ENCODE measurements at regions not wholly inside any gene's neighbourhood (a gene's known extent, or its start where the extent isn't known, plus 50 kb on each side); places are given as distances from the start of the nearest gene placed in this dataset.

DNA sequence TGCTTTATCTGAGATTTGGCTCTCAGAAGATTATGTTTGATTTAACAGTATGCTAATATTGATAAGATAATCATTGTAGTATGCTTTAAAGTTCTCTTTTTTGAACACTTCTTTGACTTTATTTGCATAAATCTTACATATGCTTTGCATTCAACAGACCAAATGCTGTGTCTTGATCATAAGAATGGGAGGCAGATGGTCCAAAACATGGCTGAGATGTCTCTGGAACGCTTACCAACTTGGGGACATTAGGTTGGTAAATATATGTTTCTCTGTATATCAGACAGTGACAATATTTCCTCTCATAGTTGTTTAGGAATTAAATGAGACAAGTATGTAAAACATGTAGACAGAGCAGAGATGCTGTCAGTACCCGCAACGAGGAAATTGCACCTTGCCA, 197.9 kb upstream of the CTNND2 start:
- no peak for TF ChIP-seq CTCF (IDR thresholded peaks at IDR 0.05)
- TF ChIP-seq POLR2AphosphoS5 (IDR thresholded peaks at IDR 0.05) = no peak
- TF ChIP-seq POLR2A (IDR thresholded peaks at IDR 0.05) = no peak

Data from breast epithelium (tissue), 3 donors.